KG1 (cell line): ENCODE measurements at regions not wholly inside any gene's neighbourhood (a gene's known extent, or its start where the extent isn't known, plus 50 kb on each side); places are given as distances from the start of the nearest gene placed in this dataset.

ENCODE experiments used
- DNase-seq: peaks from one replicate; lab custom pipeline; 2025; lab: John Stamatoyannopoulos, UW

GRCh38 chr6:77074037-77074713 is 389.1 kb downstream of the HTR1B start:
- DNase-seq = no peak

- DNase-seq = no peak
These were observed 389.9 kb downstream of the HTR1B start for GRCh38 chr6:77073410-77073760.

GRCh38 chr6:77072694-77073409 is 390.4 kb downstream of the HTR1B start:
- no peak for DNase-seq

- no peak for DNase-seq
These were observed 399.8 kb downstream of the HTR1B start for GRCh38 chr6:77063494-77063893.

GRCh38 chr6:77055711-77056110 is 407.6 kb downstream of the HTR1B start:
- no peak for DNase-seq

- no peak for DNase-seq
These were observed 422.6 kb downstream of the HTR1B start for GRCh38 chr6:77040568-77041195.

- DNase-seq = no peak
These were observed 424.5 kb downstream of the HTR1B start for GRCh38 chr6:77038807-77039206.

- no peak for DNase-seq
These were observed 425.9 kb downstream of the HTR1B start for GRCh38 chr6:77037439-77037838.

GRCh38 chr6:77036400-77036799 is 426.9 kb downstream of the HTR1B start:
- DNase-seq = no peak

- no peak for DNase-seq
These were observed 429.1 kb downstream of the HTR1B start for GRCh38 chr6:77034161-77034560.

- no peak for DNase-seq
These were observed 432.2 kb downstream of the HTR1B start for GRCh38 chr6:77030929-77031674.

GRCh38 chr6:77026341-77026740 is 436.9 kb downstream of the HTR1B start:
- DNase-seq = no peak

GRCh38 chr6:77025736-77026223 is 437.5 kb downstream of the HTR1B start:
- no peak for DNase-seq

- no peak for DNase-seq
These were observed 441.5 kb downstream of the HTR1B start for GRCh38 chr6:77021778-77022177.

- no peak for DNase-seq
These were observed 442.1 kb downstream of the HTR1B start for GRCh38 chr6:77021232-77021631.

- no peak for DNase-seq
These were observed 444.2 kb downstream of the HTR1B start for GRCh38 chr6:77019081-77019480.

- DNase-seq = no peak
These were observed 445.8 kb downstream of the HTR1B start for GRCh38 chr6:77017537-77017936.

GRCh38 chr6:77015350-77015749 is 447.9 kb downstream of the HTR1B start:
- no peak for DNase-seq

- no peak for DNase-seq
These were observed 451.3 kb downstream of the HTR1B start for GRCh38 chr6:77011929-77012545.

GRCh38 chr6:77010931-77011542 is 452.3 kb downstream of the HTR1B start:
- DNase-seq = no peak

- DNase-seq = no peak
These were observed 470.7 kb downstream of the HTR1B start for GRCh38 chr6:76992553-76992952.

- no peak for DNase-seq
These were observed 478.7 kb downstream of the HTR1B start for GRCh38 chr6:76984572-76984971.
